K562 (cell line): ENCODE measurements at regions not wholly inside any gene's neighbourhood (a gene's known extent, or its start where the extent isn't known, plus 50 kb on each side); places are given as distances from the start of the nearest gene placed in this dataset.
"Not testable (repeated sequence)": the region's sequence is repeated elsewhere in the genome, so short reads cannot be mapped to it uniquely, and the experiment has no call there.

Source experiments
- ATAC-seq: fragments of 200-7000 bp; cut with Tn5 transposase; 3 replicates; pipeline ENCODE4 v1.9.1; 2020; ENCODE audit warnings: moderate library complexity
- BruUV-seq: library from RNA; stranded (reverse); fragments of 400-500 nt; replicated peaks from 2 replicates; lab custom pipeline; 2021; lab: Mats Ljungman, UMichigan
- CTCF ChIA-PET: fragments of 300-600 bp; formaldehyde crosslinking; extraction: SDS; loops from one replicate; lab custom pipeline; 2021; ENCODE audit warnings: low intra/inter-chr PET ratio; lab: Yijun Ruan, JAX
- POLR2A ChIA-PET: fragments of 300-600, 350-650 bp; sonication (Branson Sonifier 250); formaldehyde crosslinking; extraction: SDS; loops from one replicate; lab custom pipeline; 2021; ENCODE audit warnings: antibody characterized with exemption, inconsistent platforms; lab: Yijun Ruan, JAX
- DNase-seq, 4 experiments: peaks; one replicate each; pipeline versions ENCODE4 v3.0.0 to v3.0.0-alpha.2; 2011 to 2018; ENCODE audit warnings: low spot score in 3 of 4, mixed read lengths in 3 of 4; ENCODE audit errors: extremely low read depth in 1 of 4
- FAIRE-seq: peaks from 2 replicates; lab custom pipeline; 2011; peaks lifted over from hg19 to GRCh38; lab: Jason Lieb, UNC
- H2AFZ ChIP-seq: 2 replicates; pipeline ENCODE4 v1.6.0; 2011; ENCODE audit warnings: low read depth, low read length, control low read depth, inconsistent platforms
- H3K27ac ChIP-seq: fragments of 200-600 bp; 3 replicates; pipeline ENCODE4 v1.8.0; 2011; ENCODE audit warnings: low read depth, mild to moderate bottlenecking, control low read depth, inconsistent platforms, low read length, moderate library complexity, mixed read lengths; ENCODE audit errors: extremely low read depth
- H3K27me3 ChIP-seq, 2 experiments: fragments of 300-600 bp in 1 of 2; 2 replicates in 1 of 2; 3 replicates in 1 of 2; pipeline versions ENCODE4 v1.6.0 to v1.8.0; 2011; ENCODE audit warnings: inconsistent platforms in 2 of 2, low read length in 2 of 2, mild to moderate bottlenecking in 1 of 2, mixed read lengths in 1 of 2, moderate library complexity in 1 of 2; ENCODE audit not compliant: control insufficient read depth in 2 of 2, insufficient read depth in 2 of 2
- H3K36me3 ChIP-seq: fragments of 300-600 bp; 3 replicates; pipeline ENCODE4 v1.8.0; 2011; ENCODE audit warnings: mild to moderate bottlenecking, low read length, inconsistent platforms; ENCODE audit not compliant: control insufficient read depth, insufficient read depth
- H3K4me1 ChIP-seq, 2 experiments: fragments of 200-600 bp in 1 of 2; replicated peaks in 1 of 2; 2 replicates in 1 of 2; 3 replicates in 1 of 2; pipeline versions ENCODE4 v1.5.1 to v1.8.0; 2011; ENCODE audit warnings: inconsistent platforms in 2 of 2, low read length in 2 of 2, mild to moderate bottlenecking in 1 of 2, mixed read lengths in 1 of 2, moderate library complexity in 1 of 2; ENCODE audit not compliant: control insufficient read depth in 2 of 2, insufficient read depth in 2 of 2
- H3K4me2 ChIP-seq: 2 replicates; pipeline ENCODE4 v1.6.1; 2011; ENCODE audit warnings: low read length, control low read depth, inconsistent platforms, mixed read lengths; ENCODE audit not compliant: insufficient read depth
- H3K4me3 ChIP-seq: fragments of 200-600 bp; sonication (generic), shearing (Covaris generic); 2 replicates; pipeline ENCODE4 v1.5.1; 2016; ENCODE audit warnings: control low read depth, inconsistent platforms
- H3K79me2 ChIP-seq: fragments of 200-600 bp; 3 replicates; pipeline ENCODE4 v1.8.0; 2011; ENCODE audit warnings: low read length, inconsistent platforms; ENCODE audit not compliant: control insufficient read depth, insufficient read depth
- H3K9ac ChIP-seq, 2 experiments: 2 replicates each; pipeline versions ENCODE4 v1.6.0 to v1.6.1; 2011; ENCODE audit warnings: low read depth in 2 of 2, low read length in 2 of 2, control low read depth in 1 of 2, inconsistent platforms in 1 of 2, mild to moderate bottlenecking in 1 of 2, mixed read lengths in 1 of 2; ENCODE audit not compliant: insufficient read depth in 1 of 2
- H3K9me1 ChIP-seq: one replicate; pipeline ENCODE4 v1.6.0; 2011; ENCODE audit warnings: inconsistent platforms, mild to moderate bottlenecking, low read length, moderate library complexity; ENCODE audit not compliant: control insufficient read depth, insufficient read depth
- H3K9me3 ChIP-seq: replicated peaks from 2 replicates; pipeline ENCODE4 v1.5.1; 2011; ENCODE audit warnings: low read depth, low read length, inconsistent platforms; ENCODE audit not compliant: control insufficient read depth, insufficient read depth
- H4K20me1 ChIP-seq: replicated peaks from 2 replicates; pipeline ENCODE4 v1.6.1; 2011; ENCODE audit warnings: low read length, inconsistent platforms, mixed read lengths; ENCODE audit not compliant: control insufficient read depth, insufficient read depth
- ELF4 ChIP-seq: fragments of 450-650 bp; formaldehyde crosslinking; IDR thresholded peaks from 2 replicates; pipeline ENCODE4 v1.4.0; 2022; ENCODE audit warnings: missing genetic modification characterization
- EZH2 ChIP-seq: IDR thresholded peaks from 2 replicates; pipeline ENCODE4 v1.6.1; 2012; ENCODE audit warnings: low read depth, mild to moderate bottlenecking, inconsistent platforms, low read length, borderline replicate concordance
- JUN ChIP-seq, 2 experiments: sonication (generic) in 1 of 2; formaldehyde crosslinking in 1 of 2; IDR thresholded peaks; 2 replicates each; pipeline versions ENCODE4 v1.6.1 to v1.8.0; 2012 to 2022; ENCODE audit warnings: borderline replicate concordance in 2 of 2, mild to moderate bottlenecking in 2 of 2, improper control_type of control experiment in 1 of 2, low read depth in 1 of 2, low read length in 1 of 2, missing genetic modification reagents in 1 of 2
- NR0B1 ChIP-seq: fragments of 450-650 bp; IDR thresholded peaks from one replicate; pipeline ENCODE4 v1.6.1; 2018; ENCODE audit warnings: mild to moderate bottlenecking, moderate library complexity; ENCODE audit not compliant: partially characterized antibody
- SMAD2 ChIP-seq: fragments of 150-350 bp; IDR thresholded peaks from 2 replicates; pipeline ENCODE4 v1.6.1; 2014; ENCODE audit warnings: low read depth, mild to moderate bottlenecking, low read length
- ZBTB8A ChIP-seq: fragments of 450-650 bp; IDR thresholded peaks from 2 replicates; pipeline ENCODE4 v1.6.1; 2018; ENCODE audit warnings: mild to moderate bottlenecking, moderate library complexity; ENCODE audit not compliant: partially characterized antibody
- ZNF282 ChIP-seq: sonication (generic); formaldehyde crosslinking; IDR thresholded peaks from 2 replicates; pipeline ENCODE4 v1.8.1; 2023; ENCODE audit warnings: missing genetic modification reagents
- ZNF778 ChIP-seq: fragments of 450-650 bp; formaldehyde crosslinking; IDR thresholded peaks from 2 replicates; pipeline ENCODE4 v1.4.0; 2020; ENCODE audit warnings: mild to moderate bottlenecking, moderate library complexity
- WGBS: fragments of 100-300 bp; shearing (Covaris generic); methylation state at CpG from one replicate; pipeline ENCODE4 v1.1.6; 2016; ENCODE audit warnings: low coverage, mixed read lengths; ENCODE audit not compliant: insufficient coverage; ENCODE audit errors: missing lambda C conversion rate; 5-methylcytosine and 5-hydroxymethylcytosine counted together
- in situ Hi-C: fragments of 300-500 bp; cut with MboI; formaldehyde crosslinking; loops from 4 replicates; pipeline ENCODE4 v1.15.0; 2018; ENCODE audit warnings: inconsistent platforms, mixed read lengths
- intact Hi-C: fragments of 100-400 bp; cut with micrococcal nuclease; formaldehyde crosslinking; loops from 2 replicates; pipeline ENCODE4 v1.14.2; 2022
- TF ChIP-seq, protein P1 (sequence below): fragments of 250-450 bp; sonication (Bioruptor Pico); IDR thresholded peaks from 2 replicates; pipeline ENCODE4 v1.8.0; 2022; ENCODE audit warnings: moderate library complexity, mild to moderate bottlenecking, inconsistent platforms

- no peak for TF ChIP-seq JUN (IDR thresholded peaks at IDR 0.05; ENCODE audit: borderline replicate concordance, low read depth, low read length)
- TF ChIP-seq JUN (CRISPR knock-in tag; IDR thresholded peaks at IDR 0.05; ENCODE audit: borderline replicate concordance) = no peak
- no peak for TF ChIP-seq SMAD2
- TF ChIP-seq ZNF282 (CRISPR knock-in tag) = no peak
- TF ChIP-seq, all 486 proteins: peak for 0
These were observed 370.7 kb upstream of the TRPC7 start (continued) for GRCh38 chr5:136736021-136736420.

- H3K27me3 ChIP-seq, DNase-seq, ATAC-seq, H3K4me3 ChIP-seq, H3K79me2 ChIP-seq, H4K20me1 ChIP-seq, CTCF ChIA-PET, H3K4me1 ChIP-seq, BruUV-seq, in situ Hi-C loops, H3K4me2 ChIP-seq, H2AFZ ChIP-seq, H3K9me3 ChIP-seq, intact Hi-C loops, H3K9me1 ChIP-seq, H3K36me3 ChIP-seq, H3K27ac ChIP-seq, H3K9ac ChIP-seq, POLR2A ChIA-PET, FAIRE-seq: not testable (repeated sequence)
- WGBS = 11% methylated on average over 4 of the region's 4 CpGs
These were observed 370.3 kb upstream of the TRPC7 start for GRCh38 chr5:136735611-136736010.

DNA sequence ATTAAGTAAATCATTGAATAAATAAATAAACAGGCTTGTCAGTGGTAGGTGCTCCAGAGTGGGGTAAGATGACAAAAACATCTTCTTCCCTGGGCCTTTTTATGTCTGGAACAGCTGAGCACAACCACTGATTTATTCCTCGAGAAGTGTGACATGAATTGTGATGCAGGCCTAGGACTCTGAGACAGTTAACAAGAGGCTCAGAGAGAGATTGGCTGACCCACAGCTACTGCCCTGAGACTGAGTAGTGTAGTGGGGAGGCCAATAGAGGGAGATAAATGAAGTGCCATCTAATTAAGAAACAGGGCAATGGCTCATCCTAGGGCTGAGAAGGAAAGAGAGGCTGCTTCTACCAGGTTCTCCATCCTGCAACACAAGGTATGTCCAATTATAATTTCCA is 369.3 kb upstream of the TRPC7 start:
- 23% methylated on average over 1 of the region's 1 CpG for WGBS
- H3K4me3 ChIP-seq = no peak overlapping the region
- H3K4me1 ChIP-seq = 0 out of 5 replicates have a peak, but pooled peaks cover 0 to 4% of the 10 kb centered on the region in 2 experiments
- H2AFZ ChIP-seq = no peak overlapping the region
- CTCF ChIA-PET = interaction anchor here (0.6 kb wide), 1 partner anchor 312 kb away, joined by 3 read pairs; no protein-coding TSS in a partner anchor
- H3K9me3 ChIP-seq = no peaks in the 10 kb centered on the region
- POLR2A ChIA-PET = interaction anchor here (0.8 to 1.7 kb wide), 2 partner anchors 8 to 15 kb away, joined by 3 to 4 read pairs; no protein-coding TSS in a partner anchor
- H3K9ac ChIP-seq = no peak overlapping the region
- in situ Hi-C loops (no loop called here), intact Hi-C loops (no loop called here)
- FAIRE-seq (no peak), DNase-seq (no peak), ATAC-seq (no peak)
- BruUV-seq = no TSS peak
- no peaks in the 10 kb centered on the region for H3K27me3 ChIP-seq
- H3K79me2 ChIP-seq = no peaks in the 10 kb centered on the region
- H3K36me3 ChIP-seq = no peaks in the 10 kb centered on the region
- no peaks in the 10 kb centered on the region for H3K9me1 ChIP-seq
- no peak overlapping the region for H3K4me2 ChIP-seq
- H4K20me1 ChIP-seq = no peaks in the 10 kb centered on the region
- no peak overlapping the region for H3K27ac ChIP-seq
- TF ChIP-seq ZNF778 (CRISPR knock-in tag) (no peak), ZBTB8A (no peak), NR0B1 (no peak), ELF4 (CRISPR knock-in tag) (no peak), EZH2 (no peak)
- TF ChIP-seq, protein P1, sequence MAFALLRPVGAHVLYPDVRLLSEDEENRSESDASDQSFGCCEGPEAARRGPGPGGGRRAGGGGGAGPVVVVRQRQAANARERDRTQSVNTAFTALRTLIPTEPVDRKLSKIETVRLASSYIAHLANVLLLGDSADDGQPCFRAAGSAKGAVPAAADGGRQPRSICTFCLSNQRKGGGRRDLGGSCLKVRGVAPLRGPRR = no peak
